ENCODE measurements at regions not wholly inside any gene's neighbourhood (a gene's known extent, or its start where the extent isn't known, plus 50 kb on each side); places are given as distances from the start of the nearest gene placed in this dataset.
"Not testable (repeated sequence)": the region's sequence is repeated elsewhere in the genome, so short reads cannot be mapped to it uniquely, and the experiment has no call there.

- intact Hi-C loops (cut with DNase I); H3K4me3 ChIP-seq; H3K27me3 ChIP-seq; H3K36me3 ChIP-seq; H3K9me3 ChIP-seq; DNase-seq; H3K4me1 ChIP-seq; H3K27ac ChIP-seq; H3K9ac ChIP-seq (ENCODE audit: low read depth in 2 of 2, low read length in 2 of 2): not testable (repeated sequence)
Measured at GRCh38 chr14:19096876-19097275, 129.6 kb downstream of the POTEM start.

- H3K9ac ChIP-seq (ENCODE audit: low read depth in 2 of 2, low read length in 2 of 2); H3K27ac ChIP-seq; H3K27me3 ChIP-seq; intact Hi-C loops (cut with DNase I); H3K4me1 ChIP-seq; H3K4me3 ChIP-seq; H3K36me3 ChIP-seq; H3K9me3 ChIP-seq; DNase-seq: not testable (repeated sequence)
Measured at GRCh38 chr14:19097306-19097705, 130.1 kb downstream of the POTEM start.

GRCh38 chr14:19097750-19098149, 130.5 kb downstream of the POTEM start:
- H3K36me3 ChIP-seq; H3K4me1 ChIP-seq; intact Hi-C loops (cut with DNase I); H3K9ac ChIP-seq (ENCODE audit: low read depth in 2 of 2, low read length in 2 of 2); H3K27ac ChIP-seq; H3K27me3 ChIP-seq; H3K4me3 ChIP-seq; DNase-seq; H3K9me3 ChIP-seq: not testable (repeated sequence)

GRCh38 chr14:19098230-19098629, 131.0 kb downstream of the POTEM start:
- H3K9ac ChIP-seq (ENCODE audit: low read depth in 2 of 2, low read length in 2 of 2); H3K9me3 ChIP-seq; H3K4me3 ChIP-seq; H3K27ac ChIP-seq; DNase-seq; H3K27me3 ChIP-seq; intact Hi-C loops (cut with DNase I); H3K4me1 ChIP-seq; H3K36me3 ChIP-seq: not testable (repeated sequence)

- H3K36me3 ChIP-seq; H3K27ac ChIP-seq; H3K9ac ChIP-seq (ENCODE audit: low read depth in 2 of 2, low read length in 2 of 2); H3K9me3 ChIP-seq; intact Hi-C loops (cut with DNase I); H3K27me3 ChIP-seq; H3K4me1 ChIP-seq; H3K4me3 ChIP-seq; DNase-seq: not testable (repeated sequence)
Measured at GRCh38 chr14:19098732-19099131, 131.5 kb downstream of the POTEM start.

DNA sequence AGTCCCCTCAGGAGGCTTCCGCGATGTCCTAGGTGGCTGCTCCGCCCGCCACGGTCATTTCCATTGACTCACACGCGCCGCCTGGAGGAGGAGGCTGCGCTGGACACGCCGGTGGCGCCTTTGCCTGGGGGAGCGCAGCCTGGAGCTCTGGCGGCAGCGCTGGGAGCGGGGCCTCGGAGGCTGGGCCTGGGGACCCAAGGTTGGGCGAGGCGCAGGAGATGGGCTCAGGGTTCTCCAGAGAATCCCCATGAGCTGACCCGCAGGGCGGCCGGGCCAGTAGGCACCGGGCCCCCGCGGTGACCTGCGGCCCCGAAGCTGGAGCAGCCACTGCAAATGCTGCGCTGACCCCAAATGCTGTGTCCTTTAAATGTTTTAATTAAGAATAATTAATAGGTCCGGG, 132.1 kb downstream of the POTEM start:
- DNase-seq; H3K4me3 ChIP-seq; H3K9ac ChIP-seq (ENCODE audit: low read depth in 2 of 2, low read length in 2 of 2); intact Hi-C loops (cut with DNase I); H3K4me1 ChIP-seq; H3K27me3 ChIP-seq; H3K27ac ChIP-seq; H3K9me3 ChIP-seq; H3K36me3 ChIP-seq: not testable (repeated sequence)

- not testable (repeated sequence) for DNase-seq
Measured at GRCh38 chr14:19099939-19100338, 132.7 kb downstream of the POTEM start.

DNA sequence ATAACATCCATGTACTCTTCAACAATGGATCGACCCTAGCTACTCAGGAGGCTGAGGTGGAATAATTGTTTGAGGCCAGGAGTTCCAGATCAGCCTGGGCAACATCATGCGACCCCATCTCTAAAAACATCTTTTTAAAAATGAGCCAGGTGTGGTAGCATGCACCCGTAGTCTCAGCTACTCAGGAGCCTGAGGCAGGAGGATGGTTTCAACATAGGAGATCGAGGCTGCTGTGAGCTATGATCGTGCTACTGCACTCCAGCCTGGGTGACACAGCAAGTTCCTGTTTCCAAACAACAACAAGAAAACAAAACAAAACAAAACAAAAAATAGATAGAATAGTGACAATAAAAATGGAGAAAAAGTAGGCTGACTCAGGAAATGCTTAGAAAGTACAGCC, 138.3 kb downstream of the POTEM start:
- intact Hi-C loops (cut with DNase I); H3K9me3 ChIP-seq; DNase-seq; H3K4me3 ChIP-seq; H3K27me3 ChIP-seq; H3K27ac ChIP-seq; H3K9ac ChIP-seq (ENCODE audit: low read depth in 2 of 2, low read length in 2 of 2); H3K36me3 ChIP-seq; H3K4me1 ChIP-seq: not testable (repeated sequence)

More at GRCh38 chr14:19099939-19100338, 132.7 kb downstream of the POTEM start:
- H3K9me3 ChIP-seq; H3K27me3 ChIP-seq; H3K4me3 ChIP-seq; intact Hi-C loops (cut with DNase I); H3K27ac ChIP-seq; H3K4me1 ChIP-seq; H3K9ac ChIP-seq (ENCODE audit: low read depth in 2 of 2, low read length in 2 of 2); H3K36me3 ChIP-seq: not testable (repeated sequence)

DNA sequence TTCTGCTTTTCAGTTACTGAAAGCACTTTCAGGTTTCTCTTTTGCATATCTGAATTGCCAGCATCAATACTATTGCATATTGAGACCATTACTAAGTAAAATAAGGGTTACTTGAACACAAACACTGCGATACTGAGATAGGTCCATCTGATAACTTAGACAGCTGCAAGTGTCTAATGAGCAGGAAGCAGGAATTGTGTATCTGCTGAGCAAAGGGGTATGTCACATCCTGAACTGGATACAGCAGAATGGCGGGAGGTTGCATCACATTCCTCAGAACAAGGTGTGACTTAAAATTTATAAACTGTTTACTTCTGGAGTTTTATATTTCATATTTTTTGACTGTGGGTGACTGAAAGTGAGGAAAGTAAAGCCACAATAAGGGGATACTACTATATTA, 142.7 kb downstream of the POTEM start:
- H3K27ac ChIP-seq; H3K27me3 ChIP-seq; H3K4me1 ChIP-seq; H3K9me3 ChIP-seq; intact Hi-C loops (cut with DNase I); DNase-seq; H3K4me3 ChIP-seq; H3K36me3 ChIP-seq; H3K9ac ChIP-seq (ENCODE audit: low read depth in 2 of 2, low read length in 2 of 2): not testable (repeated sequence)

GRCh38 chr14:19120383-19120782, 153.1 kb downstream of the POTEM start:
- H3K9me3 ChIP-seq; H3K27ac ChIP-seq; H3K27me3 ChIP-seq; H3K4me1 ChIP-seq; H3K9ac ChIP-seq (ENCODE audit: low read depth in 2 of 2, low read length in 2 of 2); DNase-seq; H3K4me3 ChIP-seq; H3K36me3 ChIP-seq; intact Hi-C loops (cut with DNase I): not testable (repeated sequence)

DNA sequence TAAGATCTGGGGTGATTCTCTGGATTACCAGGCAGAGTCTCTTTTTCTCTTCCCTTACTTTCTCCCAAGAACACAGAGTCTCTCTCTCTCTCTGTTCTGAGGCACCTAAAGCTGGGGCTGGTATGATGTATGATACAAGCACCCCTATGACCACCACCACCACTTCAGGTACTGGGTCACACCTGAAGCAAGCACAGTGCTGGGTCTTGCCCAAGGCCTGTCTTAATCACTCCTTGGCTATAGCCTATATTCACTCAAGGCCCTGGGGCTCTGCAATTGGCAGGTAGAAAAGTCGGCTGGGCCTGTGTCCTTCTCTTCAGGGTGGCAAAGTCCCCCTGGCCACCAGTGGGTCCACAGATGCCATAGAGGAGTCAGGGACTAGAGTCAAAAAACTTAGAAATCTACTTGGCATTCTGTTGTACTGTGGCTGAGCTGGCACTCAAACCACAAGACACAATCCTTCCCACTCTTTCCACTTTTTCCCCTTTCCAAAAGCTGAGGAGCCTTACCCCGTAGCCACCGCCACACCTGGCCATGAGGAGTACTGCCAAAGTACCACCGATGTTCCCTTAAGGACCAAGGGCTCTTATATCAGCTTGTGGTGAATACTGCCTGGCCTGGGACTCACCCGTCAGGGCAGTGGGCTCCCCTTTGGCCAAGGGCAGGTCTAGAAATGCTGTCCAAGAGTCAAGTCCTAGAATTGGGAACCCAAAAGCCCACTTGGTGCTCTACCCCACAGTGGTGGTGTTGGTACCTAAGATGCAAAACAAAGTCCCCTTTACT, 159.2 kb downstream of the POTEM start:
- H3K4me1 ChIP-seq; H3K9me3 ChIP-seq; H3K4me3 ChIP-seq; H3K27ac ChIP-seq; H3K27me3 ChIP-seq; H3K9ac ChIP-seq (ENCODE audit: low read depth in 2 of 2, low read length in 2 of 2); H3K36me3 ChIP-seq; DNase-seq; intact Hi-C loops (cut with DNase I): not testable (repeated sequence)

GRCh38 chr14:19127664-19128435, 160.6 kb downstream of the POTEM start:
- intact Hi-C loops (cut with DNase I); H3K36me3 ChIP-seq; H3K27ac ChIP-seq; H3K4me3 ChIP-seq; DNase-seq; H3K9me3 ChIP-seq; H3K27me3 ChIP-seq; H3K4me1 ChIP-seq; H3K9ac ChIP-seq (ENCODE audit: low read depth in 2 of 2, low read length in 2 of 2): not testable (repeated sequence)

GRCh38 chr14:19131553-19131952, 164.3 kb downstream of the POTEM start:
- H3K9me3 ChIP-seq; H3K27me3 ChIP-seq; intact Hi-C loops (cut with DNase I); H3K4me1 ChIP-seq; DNase-seq; H3K9ac ChIP-seq (ENCODE audit: low read depth in 2 of 2, low read length in 2 of 2); H3K4me3 ChIP-seq; H3K27ac ChIP-seq; H3K36me3 ChIP-seq: not testable (repeated sequence)

Measured in colonic mucosa (tissue), 4 donors.